Psoas muscle (tissue), 7 donors: ENCODE measurements at regions not wholly inside any gene's neighbourhood (a gene's known extent, or its start where the extent isn't known, plus 50 kb on each side); places are given as distances from the start of the nearest gene placed in this dataset.

Experiments
- ATAC-seq, 4 donors: fragments of 200-7000 bp; cut with Tn5 transposase; one replicate each; pipeline ENCODE4 v1.9.1; 2020; ENCODE audit warnings: moderate library complexity in 3 of 4, mild to moderate bottlenecking in 2 of 4
- DNase-seq, 2 donors: peaks; one replicate each; pipeline ENCODE4 v3.0.0-alpha.2; 2020
- H3K27ac ChIP-seq: fragments of 200-600 bp; one replicate; pipeline ENCODE4 v1.8.0; 2022
- H3K27me3 ChIP-seq, 3 donors: fragments of 200-600 bp in 1 of 3; one replicate each; pipeline versions ENCODE4 v1.6.1 to v1.8.0; 2013 to 2022; ENCODE audit warnings: low read length in 2 of 3, mild to moderate bottlenecking in 2 of 3, moderate library complexity in 1 of 3; ENCODE audit not compliant: insufficient read depth in 3 of 3
- H3K36me3 ChIP-seq, 2 donors: fragments of 200-600 bp in 1 of 2; one replicate each; pipeline versions ENCODE4 v1.6.1 to v1.8.0; 2013 to 2022; ENCODE audit warnings: low read depth in 1 of 2, mild to moderate bottlenecking in 1 of 2, moderate library complexity in 1 of 2; ENCODE audit not compliant: insufficient read depth in 1 of 2
- H3K4me1 ChIP-seq: fragments of 200-600 bp; one replicate; pipeline ENCODE4 v1.8.0; 2022
- H3K4me3 ChIP-seq: fragments of 200-600 bp; one replicate; pipeline ENCODE4 v1.8.0; 2022; ENCODE audit warnings: mild to moderate bottlenecking
- H3K9me3 ChIP-seq: fragments of 200-600 bp; one replicate; pipeline ENCODE4 v1.8.0; 2022
- WGBS, 3 donors: extraction: QIAGEN DNeasy Blood & Tissue Kit; methylation state at CpG; one replicate each; pipeline versions ENCODE4 v1.1.6 to v1.1.7; 2013; 5-methylcytosine and 5-hydroxymethylcytosine counted together
- intact Hi-C, 2 donors: fragments of 100-400 bp; cut with DNase I; formaldehyde crosslinking; loops; one replicate each; pipeline versions ENCODE4 v1.11.0 to v1.14.2; 2022
- TF ChIP-seq, protein P1 (sequence below): fragments of 200-600 bp; IDR thresholded peaks from one replicate; pipeline ENCODE4 v1.8.0; 2022; ENCODE audit warnings: antibody characterized with exemption
- donor health status: healthy with polysubstance abuse.
- donor health status: DM: no; HTN: no; CAD: no; lungs with moderate emphysema.
- donor health status: Bipolar disorder and iron deficiency.
- donor health status: healthy.
- donor health status: DM: yes; HTN: yes; CAD: no.
- donor health status: DM: no; HTN: no; CAD: no.
- donor health status: DM: yes; HTN: yes; CAD: no.

DNA sequence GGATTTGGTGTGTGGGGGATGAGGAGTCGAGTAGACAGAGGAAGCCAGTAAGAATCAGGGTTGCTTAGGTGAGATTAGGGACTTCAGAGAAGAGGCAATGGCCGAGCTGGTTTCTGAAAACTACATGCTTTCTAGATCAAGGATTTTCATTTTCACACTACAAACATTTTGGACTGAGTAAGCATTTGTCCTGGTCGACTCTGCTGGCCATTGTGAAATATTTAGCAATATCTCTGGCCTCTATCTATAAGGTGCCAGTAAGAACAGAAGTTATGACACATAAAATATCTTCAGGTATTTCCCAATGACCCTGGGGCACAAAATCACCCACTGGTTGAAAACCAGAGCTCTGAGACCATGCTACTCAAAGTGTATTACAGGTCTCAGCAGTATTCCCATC, 1275.1 kb upstream of the CDH8 start:
- WGBS, 3 donors, result 52 to 61% (median 58%) methylated on average over 3 of the region's 3 CpGs
- H3K36me3 ChIP-seq, result no peaks in the 10 kb centered on the region
- H3K27ac ChIP-seq, result no peak overlapping the region
- TF ChIP-seq, protein P1, sequence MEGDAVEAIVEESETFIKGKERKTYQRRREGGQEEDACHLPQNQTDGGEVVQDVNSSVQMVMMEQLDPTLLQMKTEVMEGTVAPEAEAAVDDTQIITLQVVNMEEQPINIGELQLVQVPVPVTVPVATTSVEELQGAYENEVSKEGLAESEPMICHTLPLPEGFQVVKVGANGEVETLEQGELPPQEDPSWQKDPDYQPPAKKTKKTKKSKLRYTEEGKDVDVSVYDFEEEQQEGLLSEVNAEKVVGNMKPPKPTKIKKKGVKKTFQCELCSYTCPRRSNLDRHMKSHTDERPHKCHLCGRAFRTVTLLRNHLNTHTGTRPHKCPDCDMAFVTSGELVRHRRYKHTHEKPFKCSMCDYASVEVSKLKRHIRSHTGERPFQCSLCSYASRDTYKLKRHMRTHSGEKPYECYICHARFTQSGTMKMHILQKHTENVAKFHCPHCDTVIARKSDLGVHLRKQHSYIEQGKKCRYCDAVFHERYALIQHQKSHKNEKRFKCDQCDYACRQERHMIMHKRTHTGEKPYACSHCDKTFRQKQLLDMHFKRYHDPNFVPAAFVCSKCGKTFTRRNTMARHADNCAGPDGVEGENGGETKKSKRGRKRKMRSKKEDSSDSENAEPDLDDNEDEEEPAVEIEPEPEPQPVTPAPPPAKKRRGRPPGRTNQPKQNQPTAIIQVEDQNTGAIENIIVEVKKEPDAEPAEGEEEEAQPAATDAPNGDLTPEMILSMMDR, result no peak
- DNase-seq, result no peak
- intact Hi-C loops, result no loop called here
- no peak for ATAC-seq
- H3K4me3 ChIP-seq, result no peak overlapping the region
- H3K9me3 ChIP-seq, result no peaks in the 10 kb centered on the region
- H3K27me3 ChIP-seq, result no peaks in the 10 kb centered on the region
- H3K4me1 ChIP-seq, result no peaks in the 10 kb centered on the region

DNA sequence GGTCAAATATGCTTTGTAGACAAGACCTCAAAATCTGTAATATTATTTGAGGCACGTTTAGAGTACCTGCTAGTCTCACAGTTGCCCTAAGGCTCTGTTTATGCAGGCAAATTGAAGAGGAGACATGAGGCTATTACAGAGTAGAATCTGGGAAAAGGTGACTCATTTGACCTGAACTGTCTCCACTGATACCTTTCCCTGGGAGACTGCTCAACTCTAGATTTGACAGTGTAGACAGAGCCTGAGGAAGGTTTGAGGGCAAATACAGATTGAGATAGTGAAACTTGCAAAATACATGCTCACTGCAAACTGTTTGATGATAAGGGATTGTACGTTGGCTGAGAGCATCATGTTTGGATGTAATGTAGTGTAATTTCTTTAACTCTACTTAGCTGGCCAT, 1266.6 kb upstream of the CDH8 start:
- Histone ChIP-seq H3K27ac (no peak overlapping the region), H3K9me3 (no peaks in the 10 kb centered on the region), H3K36me3 (no peaks in the 10 kb centered on the region), H3K27me3 (no peaks in the 10 kb centered on the region), H3K4me1 (no peaks in the 10 kb centered on the region), H3K4me3 (no peak overlapping the region)
- intact Hi-C loops, result no loop called here
- no peak for ATAC-seq
- TF ChIP-seq, protein P1, result no peak
- WGBS, 3 donors, result 56 to 71% (median 65%) methylated on average over 2 of the region's 2 CpGs
- no peak for DNase-seq

DNA sequence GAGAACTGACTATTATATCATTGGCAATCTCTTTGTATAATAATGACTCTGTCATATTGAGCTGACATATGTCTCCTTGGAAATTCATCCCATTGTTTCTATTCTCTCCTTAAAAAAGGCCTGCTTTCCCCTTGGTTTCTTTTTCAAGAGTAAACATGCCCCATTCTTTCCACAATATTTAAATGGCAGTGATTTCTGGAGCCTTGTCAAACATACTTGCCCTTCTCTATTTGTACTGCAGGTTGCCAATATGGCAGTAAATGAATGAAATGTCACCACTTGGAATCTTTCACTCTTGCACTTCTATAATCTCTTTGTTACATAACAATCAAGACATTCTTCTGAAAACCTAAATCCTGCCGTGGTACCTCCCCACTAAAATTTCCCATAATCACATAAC, 1265.1 kb upstream of the CDH8 start:
- Histone ChIP-seq H3K4me3 (no peak overlapping the region), H3K27ac (no peak overlapping the region), H3K27me3 (no peaks in the 10 kb centered on the region), H3K36me3 (no peaks in the 10 kb centered on the region), H3K9me3 (no peaks in the 10 kb centered on the region), H3K4me1 (no peaks in the 10 kb centered on the region)
- DNase-seq (no peak), ATAC-seq (no peak)
- WGBS, 3 donors, result 29 to 50% (median 31%) methylated on average over 1 of the region's 1 CpG
- intact Hi-C loops, result no loop called here
- TF ChIP-seq, protein P1, result no peak

- intact Hi-C loops, result no loop called here
- Histone ChIP-seq H3K27ac (no peak overlapping the region), H3K36me3 (no peaks in the 10 kb centered on the region), H3K9me3 (no peaks in the 10 kb centered on the region), H3K27me3 (no peaks in the 10 kb centered on the region), H3K4me3 (no peak overlapping the region), H3K4me1 (no peaks in the 10 kb centered on the region)
- WGBS, 3 donors, result 81 to 85% (median 82%) methylated on average over 1 of the region's 1 CpG
- ATAC-seq (no peak), DNase-seq (no peak)
- TF ChIP-seq, protein P1, result no peak
These were observed 1262.8 kb upstream of the CDH8 start for GRCh38 chr16:63298993-63299392.

- H3K9me3 ChIP-seq, result no peaks in the 10 kb centered on the region
- no peaks in the 10 kb centered on the region for H3K4me1 ChIP-seq
- H3K4me3 ChIP-seq, result no peak overlapping the region
- intact Hi-C loops, result no loop called here
- DNase-seq (no peak), ATAC-seq (no peak)
- 85 to 91% (median 87%) methylated on average over 11 of the region's 11 CpGs for WGBS, 3 donors
- no peaks in the 10 kb centered on the region for H3K36me3 ChIP-seq
- H3K27me3 ChIP-seq, result no peaks in the 10 kb centered on the region
- TF ChIP-seq, protein P1, result no peak
- H3K27ac ChIP-seq, result no peak overlapping the region
These were observed 1255.8 kb upstream of the CDH8 start for GRCh38 chr16:63292036-63292435.
